ENCODE measurements at regions not wholly inside any gene's neighbourhood (a gene's known extent, or its start where the extent isn't known, plus 50 kb on each side); places are given as distances from the start of the nearest gene placed in this dataset.

DNA sequence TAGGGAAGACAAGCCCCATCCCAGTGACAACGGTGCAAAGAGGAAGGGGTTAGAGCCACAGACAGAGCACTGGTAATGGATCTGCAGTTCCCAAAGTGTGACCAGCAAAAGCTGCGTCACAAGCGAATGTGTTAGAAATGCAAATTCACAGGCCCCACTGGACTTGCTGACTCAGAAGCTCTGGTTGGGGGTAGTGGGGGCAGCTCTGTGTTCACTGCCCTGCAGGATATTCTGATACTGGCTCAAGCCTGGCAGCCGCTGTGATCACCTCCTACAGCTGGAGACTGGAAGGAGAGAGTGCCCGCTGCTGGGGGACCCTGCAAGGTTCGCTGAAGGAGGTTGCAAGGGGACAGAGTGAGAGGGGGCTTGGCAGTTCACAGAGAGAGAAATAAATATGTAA, 179.7 kb upstream of the CDH4 start:
- no peak for TF ChIP-seq POLR2AphosphoS5 (IDR thresholded peaks at IDR 0.05; ENCODE audit: low read depth, low read length)
- TF ChIP-seq SIN3A (IDR thresholded peaks at IDR 0.05; ENCODE audit: borderline replicate concordance, insufficient read depth, low read length) = no peak
- no peak for TF ChIP-seq TAF1 (IDR thresholded peaks at IDR 0.05; ENCODE audit: borderline replicate concordance, insufficient read depth, low read length)

Measured in PFSK-1 (cell line).